ENCODE measurements at regions not wholly inside any gene's neighbourhood (a gene's known extent, or its start where the extent isn't known, plus 50 kb on each side); places are given as distances from the start of the nearest gene placed in this dataset.
A peak's percentile ranks its signal among the peaks of the same experiment; 100 is the strongest.

DNA sequence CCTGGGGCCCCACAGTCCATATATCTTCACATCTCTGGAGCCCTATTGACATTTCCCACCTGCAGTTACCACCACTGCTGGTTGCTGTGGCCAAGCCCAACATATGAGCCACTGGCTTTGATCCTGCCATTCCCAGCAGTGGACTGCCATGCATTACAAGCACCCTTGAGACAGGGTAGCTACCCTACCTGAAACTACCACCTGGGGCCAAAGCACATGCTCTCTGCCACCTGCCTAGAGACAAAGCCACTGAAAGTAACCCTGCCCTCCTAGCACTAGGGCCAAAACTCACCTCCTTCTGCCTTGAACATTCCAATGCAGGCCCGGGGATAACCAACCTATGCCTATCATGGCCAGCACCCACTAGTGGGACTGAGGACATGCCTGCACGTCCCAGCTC, 255.5 kb upstream of the KHDRBS2 start:
- Histone ChIP-seq H3K27me3 (no peaks in the 10 kb centered on the region), H3K9me3 (no peaks in the 10 kb centered on the region), H3K27ac (no peak overlapping the region), H3K36me3 (no peaks in the 10 kb centered on the region), H3K4me3 (no peak overlapping the region), H3K4me1 (no peaks in the 10 kb centered on the region)
- intact Hi-C loops (cut with DNase I), result no loop called here
- TF ChIP-seq CTCF (IDR thresholded peaks at IDR 0.05), result no peak
- no peak for ATAC-seq
- DNase-seq, result peak in 1 of 4 donors; percentile 5

DNA sequence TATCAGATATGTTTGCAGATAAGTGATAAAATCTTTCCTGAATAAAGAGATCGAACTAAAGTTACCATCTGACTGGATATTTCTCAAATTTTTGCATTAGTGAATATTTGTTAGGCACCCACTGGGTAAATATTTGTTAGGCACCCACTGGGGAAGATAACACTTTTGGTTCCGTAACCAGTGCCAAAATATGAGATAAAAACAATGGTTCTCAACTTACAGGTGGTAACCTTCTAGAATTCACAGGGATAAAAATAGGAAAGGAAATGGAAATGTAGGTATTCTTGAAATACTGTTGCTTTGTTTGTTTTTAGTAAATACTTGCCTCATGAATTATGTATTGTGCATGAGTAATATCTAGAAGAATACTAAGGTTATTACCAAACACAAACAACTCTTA, 245.0 kb upstream of the KHDRBS2 start:
- ATAC-seq (no peak), DNase-seq (no peak)
- Histone ChIP-seq H3K36me3 (no peaks in the 10 kb centered on the region), H3K27ac (no peak overlapping the region), H3K4me3 (no peak overlapping the region), H3K4me1 (no peaks in the 10 kb centered on the region), H3K27me3 (no peaks in the 10 kb centered on the region), H3K9me3 (peaks cover 0 to 5% of the 10 kb centered on the region in 2 donors)
- TF ChIP-seq CTCF (IDR thresholded peaks at IDR 0.05), result no peak
- intact Hi-C loops (cut with DNase I), result no loop called here

DNA sequence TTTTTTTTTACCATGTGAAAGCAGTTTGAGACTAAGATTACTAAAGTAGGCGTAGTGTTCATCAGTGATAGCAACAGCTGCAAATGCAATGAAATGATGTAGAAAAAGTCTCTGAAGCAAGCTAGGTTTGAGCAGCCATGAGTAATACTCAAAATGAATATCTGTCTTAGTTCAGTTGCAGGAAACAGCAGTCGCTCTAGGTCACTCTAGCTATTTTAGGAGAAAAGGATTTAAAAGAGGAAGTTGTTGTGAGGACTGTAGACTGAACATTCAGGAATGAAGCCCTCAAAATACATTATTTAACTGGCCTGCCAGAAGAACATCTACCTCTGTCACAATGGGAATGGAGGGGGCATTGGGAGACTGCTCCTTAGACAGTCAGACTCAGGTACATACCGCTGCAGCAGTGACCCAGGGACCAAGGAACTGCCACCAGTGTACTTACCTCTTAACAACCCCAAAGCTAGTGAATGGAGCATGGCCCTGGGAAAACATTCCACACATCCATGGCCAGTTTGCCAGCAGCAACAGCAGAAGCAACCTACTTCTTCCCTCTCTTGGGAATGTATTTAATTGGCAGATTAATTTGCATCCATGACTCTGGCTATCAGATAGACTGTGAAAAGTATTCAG, 243.0 kb upstream of the KHDRBS2 start:
- Histone ChIP-seq H3K4me3 (no peak overlapping the region), H3K9me3 (peaks cover 0 to 4% of the 10 kb centered on the region in 2 donors), H3K36me3 (no peaks in the 10 kb centered on the region), H3K27me3 (no peaks in the 10 kb centered on the region), H3K27ac (no peak overlapping the region), H3K4me1 (no peaks in the 10 kb centered on the region)
- intact Hi-C loops (cut with DNase I), result no loop called here
- no peak for DNase-seq
- TF ChIP-seq CTCF (IDR thresholded peaks at IDR 0.05), result no peak
- no peak for ATAC-seq

DNA sequence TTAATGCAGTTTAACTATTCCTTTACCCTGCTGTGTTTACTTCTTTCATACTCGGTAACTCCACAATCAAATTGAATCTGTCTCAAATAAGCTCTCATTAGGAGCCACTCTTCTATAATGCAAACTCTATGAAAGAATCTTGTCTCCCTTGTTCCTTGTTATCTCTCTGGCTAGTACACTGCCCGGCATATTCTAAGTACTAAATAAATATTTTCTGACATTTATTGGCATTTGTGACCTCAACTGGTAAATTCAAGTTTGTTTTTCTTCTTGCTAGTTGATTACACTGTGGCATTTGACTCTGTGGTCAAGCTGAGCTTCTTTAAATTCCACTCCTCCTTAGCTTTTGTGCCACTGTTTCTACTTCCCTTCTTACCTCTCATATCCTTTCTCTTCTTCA, 237.6 kb upstream of the KHDRBS2 start:
- H3K27me3 ChIP-seq, result no peaks in the 10 kb centered on the region
- no peak overlapping the region for H3K27ac ChIP-seq
- H3K9me3 ChIP-seq, result no peaks in the 10 kb centered on the region
- no peak overlapping the region for H3K4me3 ChIP-seq
- DNase-seq (no peak), ATAC-seq (peak; percentile 21)
- no peaks in the 10 kb centered on the region for H3K4me1 ChIP-seq
- no peak for TF ChIP-seq CTCF (IDR thresholded peaks at IDR 0.05)
- intact Hi-C loops (cut with DNase I), result no loop called here
- no peaks in the 10 kb centered on the region for H3K36me3 ChIP-seq

GRCh38 chr6:62519574-62519973, 233.5 kb upstream of the KHDRBS2 start:
- no peaks in the 10 kb centered on the region for H3K27me3 ChIP-seq
- H3K36me3 ChIP-seq, result no peaks in the 10 kb centered on the region
- ATAC-seq, result no peak
- no peak overlapping the region for H3K27ac ChIP-seq
- TF ChIP-seq CTCF (IDR thresholded peaks at IDR 0.05), result no peak
- H3K9me3 ChIP-seq, result no peaks in the 10 kb centered on the region
- DNase-seq, result no peak
- H3K4me3 ChIP-seq, result no peak overlapping the region
- H3K4me1 ChIP-seq, result no peaks in the 10 kb centered on the region
- intact Hi-C loops (cut with DNase I), result no loop called here

All from left lung (tissue), 4 donors.